Suppressor macrophage (primary cell): ENCODE measurements at regions not wholly inside any gene's neighbourhood (a gene's known extent, or its start where the extent isn't known, plus 50 kb on each side); places are given as distances from the start of the nearest gene placed in this dataset.
"Not testable (repeated sequence)": the region's sequence is repeated elsewhere in the genome, so short reads cannot be mapped to it uniquely, and the experiment has no call there.

Experiments used
- DNase-seq, 4 experiments: peaks; one replicate each; pipeline ENCODE4 v3.0.0-alpha.2; 2020 to 2022

DNA sequence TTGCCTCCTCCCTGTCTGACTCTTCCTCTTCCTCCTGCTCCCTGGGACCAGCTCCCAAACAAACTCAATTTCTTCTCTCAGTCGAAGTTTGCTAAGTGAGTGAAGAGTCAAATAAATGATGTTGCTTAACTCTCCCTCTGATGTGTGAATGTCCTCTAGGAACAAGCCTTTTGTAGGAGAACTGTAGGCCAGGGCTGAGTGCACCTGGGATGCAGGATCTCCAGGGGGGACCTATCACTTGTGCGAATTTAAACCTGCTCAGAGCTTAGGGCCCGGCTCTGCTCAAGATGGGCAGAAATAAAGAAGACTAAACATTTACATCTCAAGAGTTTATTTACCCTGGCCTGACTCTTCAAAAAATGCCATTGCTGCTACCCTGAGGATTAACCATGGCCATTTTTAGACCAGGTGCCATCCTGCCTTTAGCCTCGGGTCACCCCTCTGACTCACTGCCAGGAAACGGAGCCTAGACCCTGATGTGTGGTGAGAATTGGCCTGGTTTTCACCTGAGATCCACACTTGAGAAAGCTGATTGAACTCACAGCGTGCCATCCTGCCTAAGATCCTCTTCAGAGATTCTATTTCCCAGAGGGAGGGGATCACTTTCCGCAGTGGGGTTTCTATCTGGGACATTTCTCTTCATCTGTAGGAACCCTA lies 63.6 kb upstream of the CD93 start:
- DNase-seq: peak in 1 of 4 experiments; percentile 32

- DNase-seq: no peak
Measured at GRCh38 chr20:23148731-23149570, 62.8 kb upstream of the CD93 start.

- peak; percentile 92 to 97 (median 94) for DNase-seq
Measured at GRCh38 chr20:23147964-23148730, 62.0 kb upstream of the CD93 start.

- DNase-seq: no peak
Measured at GRCh38 chr20:23147647-23147963, 61.5 kb upstream of the CD93 start.

DNA sequence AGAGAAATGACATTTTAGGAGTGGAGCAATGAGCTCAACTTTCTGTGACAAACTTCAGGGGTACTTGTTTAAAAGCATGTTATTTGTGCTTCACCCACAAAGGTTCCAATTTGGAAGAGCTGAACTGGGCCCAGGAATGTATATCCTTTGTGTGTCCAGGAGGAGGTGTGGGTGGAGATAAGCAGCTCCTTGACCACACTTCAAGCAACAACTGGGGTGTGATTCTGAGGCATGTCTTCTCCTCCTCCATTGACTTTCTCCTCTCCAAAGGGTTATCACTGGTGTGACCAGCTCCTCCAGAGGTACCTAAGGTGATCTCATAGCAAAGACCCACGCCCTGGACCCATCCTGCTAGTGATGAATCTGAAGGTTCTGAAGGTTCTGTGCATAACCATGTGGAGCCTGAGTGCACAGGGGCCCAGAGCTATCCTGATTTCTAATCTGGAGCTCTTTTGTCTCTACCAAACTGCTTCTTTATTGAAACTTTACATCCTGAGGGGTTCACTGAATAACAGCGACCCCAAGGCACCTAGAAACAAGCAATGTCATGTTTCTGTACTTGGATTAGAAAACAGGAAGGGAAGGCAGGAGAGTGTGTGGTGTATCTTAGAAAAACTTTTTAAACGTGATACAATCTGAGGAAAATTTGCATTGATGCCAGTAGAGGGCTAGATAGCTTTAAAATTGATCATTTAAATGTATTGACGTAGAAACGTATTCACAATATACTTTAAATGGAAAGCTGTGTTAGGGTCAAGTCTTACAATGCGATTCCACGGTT lies 60.9 kb upstream of the CD93 start:
- DNase-seq: peak in 2 of 4 experiments; percentile 40 to 55

- no peak for DNase-seq
Measured at GRCh38 chr20:23146181-23146580, 60.1 kb upstream of the CD93 start.

DNA sequence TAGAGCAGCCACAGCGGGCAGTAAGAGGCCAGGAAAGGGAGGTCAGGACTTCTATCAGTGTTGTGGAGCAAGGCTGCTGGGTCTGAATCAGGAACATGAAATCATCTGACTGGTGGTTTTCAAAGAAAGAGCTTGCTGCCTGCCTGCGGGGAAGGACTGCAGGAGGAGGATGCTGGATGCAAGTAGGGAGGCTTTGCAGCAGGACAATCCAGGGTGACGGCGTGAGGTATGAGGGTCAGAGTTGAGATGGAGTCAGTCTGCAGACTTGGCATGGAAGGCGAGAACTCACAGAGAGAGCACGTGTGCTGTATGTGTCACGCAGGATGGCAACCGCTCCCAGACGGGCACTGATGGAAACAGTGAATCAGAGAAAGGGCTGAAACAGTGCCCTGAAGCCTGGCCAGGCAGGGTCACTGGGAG lies 59.2 kb upstream of the CD93 start:
- peak; percentile 80 to 93 (median 87) for DNase-seq

DNA sequence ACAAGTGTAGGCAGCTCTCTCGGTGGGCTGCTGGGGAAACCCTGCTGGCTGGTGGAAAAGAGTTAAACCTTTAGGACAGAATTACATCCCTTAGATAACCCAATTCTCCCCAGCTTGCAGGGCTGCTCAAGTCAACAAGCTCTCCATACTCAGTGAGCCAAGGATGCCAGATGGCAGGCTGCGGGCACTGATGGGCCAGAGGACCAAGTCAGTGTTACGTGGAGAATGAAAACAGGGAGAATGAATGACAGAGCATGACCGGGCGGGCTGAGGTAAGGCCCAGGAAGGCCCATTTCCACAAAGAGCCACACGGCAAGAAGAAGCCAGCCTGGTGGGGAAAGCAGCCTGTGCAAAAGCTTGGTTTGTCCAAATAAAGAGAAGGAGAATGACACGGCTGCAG lies 58.7 kb upstream of the CD93 start:
- no peak for DNase-seq

DNA sequence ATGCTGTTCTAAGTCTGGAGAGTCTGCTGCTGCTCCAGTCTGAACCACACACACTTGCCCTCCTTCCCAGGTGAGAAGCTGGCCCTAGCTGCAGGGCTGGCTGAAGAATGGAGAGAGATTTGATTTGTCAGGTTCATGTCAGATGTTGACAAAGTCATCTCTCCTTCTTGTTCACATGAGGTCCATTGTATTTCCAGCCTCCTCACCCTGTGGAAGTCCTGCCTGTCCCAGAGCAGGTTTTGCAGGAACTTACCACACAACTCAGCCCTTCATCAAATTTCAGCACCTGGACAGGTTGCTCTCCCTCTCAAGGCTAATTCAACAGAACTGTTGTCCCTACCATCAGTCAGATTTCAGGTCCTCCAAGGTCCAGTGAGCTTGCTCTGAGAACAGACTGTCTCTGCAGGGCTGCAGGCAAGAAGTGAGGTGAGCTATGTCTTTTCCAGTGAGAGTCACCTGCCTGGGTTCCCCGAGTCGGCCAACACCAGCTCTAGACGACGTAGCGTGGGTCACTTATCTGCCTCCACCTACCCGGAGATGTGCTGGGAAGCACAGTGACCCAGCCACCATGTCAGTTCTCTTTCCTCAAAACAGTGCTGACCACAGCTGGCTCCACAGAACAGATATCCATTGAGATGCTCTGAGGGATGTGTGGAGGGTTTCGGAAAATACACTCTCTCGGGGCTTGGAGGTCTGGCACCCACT lies 58.0 kb upstream of the CD93 start:
- DNase-seq: peak in 1 of 4 experiments; percentile 18

DNA sequence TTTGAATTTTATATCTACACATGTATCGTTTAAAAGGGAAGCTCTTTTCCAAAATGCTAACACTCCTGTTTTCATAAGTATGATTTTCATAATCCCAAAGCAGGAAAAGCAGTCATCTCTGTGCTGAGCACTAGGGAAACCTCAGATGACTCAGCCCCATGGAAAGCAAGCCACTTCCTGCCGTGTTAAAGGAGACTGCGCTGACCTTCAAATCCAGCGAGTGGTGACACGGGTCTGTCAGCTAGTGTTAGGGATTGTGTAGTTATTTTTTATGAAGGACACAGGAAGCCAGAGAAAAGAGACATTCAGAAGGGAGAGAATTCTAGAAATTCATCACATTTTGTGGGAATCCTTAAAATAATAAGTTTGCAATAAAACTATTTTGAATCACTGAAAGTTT lies 57.0 kb upstream of the CD93 start:
- DNase-seq: peak; percentile 92 to 98 (median 94)

GRCh38 chr20:23142162-23143050 lies 56.3 kb upstream of the CD93 start:
- peak; percentile 63 to 90 (median 84) for DNase-seq

DNA sequence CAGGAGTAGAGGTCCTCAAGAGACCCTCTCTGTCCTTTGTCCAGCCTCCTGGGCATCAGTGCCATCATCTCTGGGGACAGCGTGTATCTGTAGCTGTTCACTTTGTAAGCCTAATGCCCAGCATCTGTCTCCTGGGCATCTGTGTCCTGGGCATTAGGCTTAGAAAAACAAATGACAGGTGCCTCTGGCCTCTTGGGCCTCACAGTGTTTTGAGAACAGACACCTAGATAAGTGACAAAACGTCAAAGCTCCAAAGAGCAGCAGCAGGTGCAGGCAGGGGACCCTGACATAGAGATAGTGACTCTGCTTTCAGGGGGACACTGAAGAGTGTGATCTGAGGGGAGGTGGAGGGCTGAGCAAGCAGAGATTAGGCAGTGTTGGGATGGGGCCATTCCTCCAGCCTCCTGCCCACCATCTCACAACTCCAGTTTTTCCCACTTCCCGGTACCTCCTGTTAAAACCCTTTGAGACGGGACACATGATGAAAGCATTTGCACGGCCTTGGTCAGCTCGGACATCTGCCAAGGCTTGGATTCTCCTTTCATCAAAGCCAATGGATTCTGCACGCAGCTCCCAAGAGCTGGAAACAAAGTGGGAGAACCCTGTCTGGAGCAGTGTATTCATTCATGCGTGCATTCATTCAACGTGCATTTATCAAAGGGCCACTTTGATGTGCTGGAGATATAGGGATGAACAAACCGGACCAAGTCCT lies 55.5 kb upstream of the CD93 start:
- DNase-seq: no peak

GRCh38 chr20:23140991-23141390 lies 54.9 kb upstream of the CD93 start:
- peak in 3 of 4 experiments; percentile 56 to 74 (median 67) for DNase-seq

GRCh38 chr20:23139984-23140383 lies 53.9 kb upstream of the CD93 start:
- not testable (repeated sequence) for DNase-seq

DNA sequence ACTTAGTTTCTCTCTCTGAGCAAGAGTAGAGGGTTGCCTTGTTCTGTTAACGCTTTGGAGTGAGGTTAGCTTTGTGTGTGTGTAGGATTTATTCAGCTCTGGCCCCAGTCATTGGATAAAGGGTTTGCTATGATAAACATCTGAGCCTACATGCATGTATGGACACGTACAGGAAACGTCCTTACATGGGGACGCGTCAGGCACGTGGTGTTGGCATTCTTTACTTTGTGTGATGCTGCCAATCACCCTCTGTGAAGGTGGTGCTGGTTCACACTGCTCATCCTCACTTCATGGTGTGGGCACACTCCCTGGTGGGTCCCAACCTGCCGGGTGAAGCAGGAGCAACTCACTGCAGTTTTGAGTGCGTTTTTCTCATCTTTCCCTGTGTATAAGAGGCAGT lies 53.4 kb upstream of the CD93 start:
- no peak for DNase-seq

- no peak for DNase-seq
Measured at GRCh38 chr20:23138682-23139081, 52.6 kb upstream of the CD93 start.

- no peak for DNase-seq
Measured at GRCh38 chr20:23138226-23138625, 52.1 kb upstream of the CD93 start.

DNA sequence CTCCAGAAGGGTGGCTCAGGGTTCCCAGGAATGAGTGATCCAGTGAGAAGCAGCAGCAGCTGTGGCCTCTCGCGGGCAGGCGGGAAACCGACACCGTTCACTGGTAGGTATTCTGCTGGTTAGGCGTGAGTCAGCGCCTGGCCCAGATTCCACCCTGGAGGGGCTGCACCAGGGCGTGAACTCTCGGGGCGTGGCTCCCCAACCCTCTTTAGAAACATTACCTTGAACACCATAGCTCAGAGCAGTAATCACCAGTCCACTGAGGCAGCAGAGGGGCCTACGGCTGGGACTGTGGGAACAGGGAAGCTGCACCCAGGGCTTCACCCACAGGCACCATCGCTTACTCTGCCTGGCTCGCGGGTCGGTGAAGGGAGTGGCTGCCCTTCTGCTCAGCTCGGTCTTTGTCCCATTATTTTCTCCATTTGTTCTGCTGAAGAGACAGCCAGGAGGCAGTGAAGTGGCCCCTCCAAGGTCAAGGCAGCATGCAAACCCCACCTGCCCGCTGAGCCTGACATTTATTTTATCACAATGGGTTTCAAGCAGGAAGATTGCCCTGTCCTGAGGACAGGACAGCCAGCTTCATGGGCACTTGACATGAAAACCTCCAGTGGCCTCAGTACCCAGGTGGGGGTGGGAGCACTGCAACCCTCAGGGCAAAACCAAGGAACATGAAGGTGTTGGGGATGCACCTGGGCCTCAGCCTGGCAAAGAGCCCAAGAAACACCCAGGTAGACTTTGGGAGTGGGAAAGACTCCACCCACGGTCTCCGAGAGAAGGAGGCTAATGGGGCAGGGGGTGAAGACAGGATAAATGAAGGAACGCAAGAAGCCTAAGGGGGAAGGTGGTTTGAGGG lies 51.0 kb upstream of the CD93 start:
- no peak for DNase-seq
